ENCODE measurements at regions not wholly inside any gene's neighbourhood (a gene's known extent, or its start where the extent isn't known, plus 50 kb on each side); places are given as distances from the start of the nearest gene placed in this dataset.

DNA sequence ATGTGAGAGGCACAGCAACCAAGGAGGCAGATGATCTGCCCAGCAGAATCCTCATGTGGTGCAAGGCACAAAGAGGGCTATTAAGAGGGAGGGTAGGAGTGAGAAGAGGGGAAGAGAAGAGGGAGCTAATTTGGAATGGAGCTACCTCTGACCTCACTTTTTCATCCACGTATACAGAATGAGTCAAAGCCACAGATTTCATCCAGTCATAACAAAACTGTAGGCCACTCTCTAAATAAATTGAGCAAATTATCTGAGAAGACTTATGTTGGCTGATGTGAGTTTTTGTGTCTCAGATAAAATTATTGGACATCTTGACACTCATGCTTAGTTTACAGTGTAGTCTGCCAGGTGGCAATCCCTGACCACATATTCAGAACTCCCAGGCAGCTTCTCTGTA lies 325.6 kb downstream of the TTLL7 start:
- no peak for DNase-seq (ENCODE audit: low spot score)

DNA sequence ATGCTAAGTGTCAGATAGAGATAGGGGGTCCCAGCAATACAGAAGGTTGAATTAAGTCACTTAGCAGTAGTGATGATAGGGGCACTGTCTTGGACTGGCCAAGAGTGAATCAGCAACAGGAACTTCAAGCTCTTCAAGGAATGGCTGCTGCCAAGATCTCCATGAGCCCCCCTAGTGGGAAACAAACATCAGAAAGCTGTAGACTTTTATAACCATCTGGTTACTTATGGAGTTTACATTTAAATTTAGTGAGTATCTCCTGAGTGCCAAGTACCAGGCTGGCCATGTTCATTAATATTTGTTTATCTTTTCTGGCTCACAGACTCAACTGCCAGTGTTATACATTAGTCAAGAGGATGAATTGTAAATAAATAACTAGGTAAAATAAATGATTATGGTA lies 327.3 kb downstream of the TTLL7 start:
- DNase-seq (ENCODE audit: low spot score) = no peak

DNA sequence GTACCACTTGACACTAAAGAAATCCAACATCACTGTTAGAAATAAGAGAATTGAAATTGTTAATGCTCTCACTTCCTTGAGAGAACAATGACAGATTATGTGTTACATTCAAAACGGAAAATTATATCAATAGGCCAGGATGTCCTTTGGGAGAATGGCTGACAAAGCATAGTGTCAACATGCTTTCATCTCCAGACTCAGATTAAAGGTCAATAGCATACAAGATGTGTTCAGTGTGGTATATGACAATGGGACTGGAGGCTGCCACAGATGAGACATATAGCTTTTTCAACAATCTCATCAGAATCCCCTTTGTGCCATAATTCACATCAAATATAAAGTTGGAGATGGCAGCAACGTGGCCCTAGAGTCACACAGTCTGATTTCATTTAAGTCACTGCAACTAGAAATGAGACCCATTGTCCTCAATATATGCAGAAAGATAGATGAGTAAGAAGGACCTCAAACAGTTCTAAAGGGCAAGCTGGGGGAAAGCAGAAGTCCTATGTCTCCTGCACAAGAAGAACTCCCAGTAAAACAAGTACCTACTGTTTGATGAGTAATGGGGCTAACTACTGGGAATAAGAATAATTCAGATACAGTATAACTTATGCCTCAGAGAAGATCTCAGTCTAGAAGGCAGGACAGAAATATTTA lies 327.9 kb downstream of the TTLL7 start:
- DNase-seq (ENCODE audit: low spot score) = no peak

DNA sequence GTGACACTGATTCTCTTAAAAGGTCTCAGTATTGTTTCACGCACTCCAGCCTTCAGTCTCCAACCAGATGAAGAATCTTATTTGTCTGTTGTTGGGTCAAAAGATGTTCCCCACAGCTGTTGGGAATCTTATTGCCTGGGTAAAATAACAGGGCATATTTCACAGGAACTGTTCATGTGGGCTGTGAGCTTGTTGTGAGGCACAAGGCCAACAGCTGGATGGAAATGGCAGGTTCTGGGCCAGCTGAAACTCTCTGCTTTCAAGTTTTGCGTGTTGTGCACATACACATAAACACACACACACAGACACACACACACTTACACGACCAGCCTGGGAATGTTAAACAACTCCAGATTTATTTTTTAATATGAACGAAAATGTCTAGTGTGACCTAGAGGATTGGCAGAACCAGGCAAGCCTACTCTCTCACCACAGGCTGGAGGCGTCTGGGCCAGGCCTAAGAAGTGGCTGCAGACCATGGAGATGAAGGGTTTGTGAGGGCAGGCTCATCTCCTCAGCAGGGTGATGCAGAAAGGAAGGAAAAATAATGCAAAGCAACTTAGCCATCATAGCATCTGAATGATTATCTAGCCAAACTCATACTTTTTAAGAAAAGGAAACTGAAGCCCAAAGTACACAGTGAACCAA lies 357.0 kb downstream of the TTLL7 start:
- DNase-seq (ENCODE audit: low spot score) = no peak

DNA sequence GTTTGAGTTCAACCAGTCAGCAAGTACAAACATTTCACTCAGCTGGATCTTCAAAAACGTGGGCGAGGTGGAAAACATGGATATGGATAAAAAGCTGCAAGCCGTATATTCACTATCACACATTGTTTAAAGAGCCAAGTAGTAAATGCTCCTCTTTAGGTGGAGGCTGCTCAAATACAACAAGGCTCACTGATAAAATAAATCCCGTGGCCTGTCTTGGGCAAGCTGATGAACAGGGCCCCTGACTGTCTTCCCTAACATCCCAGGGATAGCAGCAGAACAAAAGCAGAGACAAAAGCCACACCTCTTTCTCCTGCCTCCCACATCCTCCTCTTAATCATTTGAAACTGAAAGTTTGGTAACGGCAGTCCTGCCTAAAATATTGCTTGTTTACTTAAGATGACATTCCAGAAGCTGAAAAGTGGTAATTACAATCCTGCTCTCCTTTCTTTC lies 357.7 kb downstream of the TTLL7 start:
- DNase-seq (ENCODE audit: low spot score) = peak; percentile 4

DNA sequence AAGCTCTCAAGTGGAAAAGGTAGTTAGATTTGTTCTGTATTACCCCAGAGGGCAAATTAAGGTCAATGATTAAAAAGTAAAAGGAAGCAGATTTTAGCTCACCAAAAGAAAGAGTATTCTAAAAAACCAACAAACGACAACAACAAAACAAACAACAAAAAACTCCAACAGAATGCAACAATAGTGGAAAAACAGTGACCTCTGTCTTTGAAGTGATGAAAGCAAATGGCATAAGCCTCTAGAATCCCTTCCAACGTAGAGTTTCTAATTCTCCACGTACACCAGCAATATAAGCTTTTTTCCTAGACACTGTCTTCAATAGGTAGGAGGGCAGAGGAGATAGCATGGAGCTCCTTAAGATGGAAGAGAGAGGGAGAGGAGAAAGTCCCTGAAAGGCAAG lies 359.1 kb downstream of the TTLL7 start:
- peak; percentile 11 for DNase-seq (ENCODE audit: low spot score)

DNA sequence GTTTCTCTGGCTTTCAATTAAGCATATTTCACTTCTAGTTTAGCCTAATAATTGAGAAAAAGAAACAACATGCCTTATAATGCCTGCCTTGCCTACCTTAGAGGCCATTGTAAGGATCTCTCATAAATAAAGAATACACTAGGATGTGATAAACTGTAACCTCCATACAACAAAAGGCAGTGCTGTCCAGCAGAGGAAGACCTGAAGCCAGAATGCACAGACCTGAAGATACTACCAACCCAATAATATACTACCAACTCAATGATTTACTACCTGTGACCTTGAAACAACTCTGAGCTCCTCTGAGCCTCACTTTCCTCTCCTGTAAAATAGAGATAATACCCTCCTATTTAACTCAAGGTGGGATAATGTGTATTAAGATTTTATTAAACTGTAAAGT lies 361.3 kb downstream of the TTLL7 start:
- no peak for DNase-seq (ENCODE audit: low spot score)

DNA sequence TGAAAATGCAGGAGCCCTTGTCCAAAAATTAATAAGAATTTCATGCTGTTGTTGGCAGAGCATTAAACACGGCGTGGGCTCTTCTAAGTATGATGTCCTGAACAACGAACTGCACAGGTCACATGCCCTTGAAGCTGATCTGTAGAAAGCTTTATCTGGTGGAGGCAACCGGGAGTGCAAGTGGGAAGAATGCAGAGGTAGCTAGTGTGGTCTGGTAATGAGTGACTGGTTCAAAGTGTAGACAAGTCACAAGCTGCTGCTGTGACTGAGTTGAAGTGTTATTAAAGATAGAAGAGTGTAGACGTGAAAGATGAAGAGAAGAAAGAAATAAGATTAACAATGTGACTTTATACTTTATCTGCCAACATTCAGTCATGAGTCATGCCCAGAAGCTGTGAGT lies 361.9 kb downstream of the TTLL7 start:
- no peak for DNase-seq (ENCODE audit: low spot score)

DNA sequence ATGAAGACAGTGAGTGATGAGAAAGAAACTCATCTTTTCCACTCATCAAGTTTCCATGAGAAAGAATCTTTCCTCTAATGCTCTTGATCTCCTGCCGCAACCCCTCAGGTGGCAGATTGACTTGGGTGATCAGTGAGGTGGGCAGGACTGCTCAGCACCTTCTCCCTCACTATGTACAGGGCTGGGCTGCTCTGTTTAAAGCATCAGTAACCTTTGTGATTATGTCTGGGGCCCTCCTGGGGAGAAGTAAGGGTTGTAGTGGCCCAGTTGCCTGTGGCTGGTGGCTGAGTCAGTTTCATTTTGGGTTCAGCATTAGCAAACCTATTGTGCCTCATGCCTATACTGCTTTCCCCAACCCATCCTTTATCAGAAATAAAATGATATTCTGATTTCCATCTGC lies 366.0 kb downstream of the TTLL7 start:
- no peak for DNase-seq (ENCODE audit: low spot score)

DNA sequence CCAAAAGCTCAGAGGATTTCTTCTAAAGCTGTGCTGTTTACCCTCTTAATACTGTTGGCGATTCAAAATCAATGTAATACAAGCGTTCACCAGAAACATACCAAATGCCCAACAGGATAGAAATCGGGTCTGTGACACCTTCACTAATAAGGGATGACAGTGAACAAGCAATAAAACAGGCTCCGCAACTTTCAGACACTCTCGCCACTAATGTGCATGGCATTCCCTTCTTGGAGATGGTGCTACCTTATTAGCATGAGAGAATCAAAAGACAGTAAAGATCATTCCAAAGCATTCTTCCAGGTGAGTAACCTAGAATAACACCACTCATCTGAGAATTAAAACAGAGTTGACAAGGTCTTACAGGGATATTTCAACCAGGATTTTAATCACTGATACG lies 367.1 kb downstream of the TTLL7 start:
- no peak for DNase-seq (ENCODE audit: low spot score)

DNA sequence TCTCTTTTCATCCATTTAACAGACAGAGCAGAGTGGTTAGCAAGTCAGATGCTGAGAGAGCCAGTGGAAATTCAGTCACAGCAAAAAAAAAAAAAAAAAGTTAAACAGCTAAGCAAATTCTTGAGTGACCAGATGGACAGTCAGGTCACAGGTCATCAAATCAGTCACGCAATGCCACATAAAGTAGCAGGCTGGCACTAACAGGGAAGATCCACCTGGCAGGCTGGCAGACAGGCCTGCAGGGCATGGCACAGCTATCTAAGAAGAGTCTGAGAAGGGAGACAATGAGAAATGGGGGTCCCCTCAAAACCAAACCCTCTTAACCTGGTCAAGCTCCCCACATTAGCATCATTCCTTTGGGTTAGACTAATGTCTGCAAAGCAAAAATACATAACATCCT lies 371.9 kb downstream of the TTLL7 start:
- DNase-seq (ENCODE audit: low spot score) = no peak

DNA sequence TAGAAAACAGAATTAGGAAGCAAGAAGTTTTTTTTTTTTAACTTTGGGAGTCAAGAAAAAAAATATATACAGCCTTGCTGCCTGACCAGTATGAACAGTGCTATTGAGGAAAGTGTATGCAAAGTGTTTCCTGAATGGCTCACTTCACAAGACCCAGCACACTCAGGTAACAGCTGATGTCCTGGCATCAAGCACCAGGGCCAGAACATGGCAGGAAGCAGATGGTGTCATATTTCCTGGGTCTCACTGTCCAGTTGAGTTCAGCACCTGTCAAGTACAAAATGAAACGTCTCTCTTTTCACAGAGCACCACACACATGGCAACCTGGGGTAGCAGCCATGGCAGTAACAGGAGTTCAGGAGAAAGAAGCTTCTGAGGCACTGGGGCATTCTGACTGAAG lies 372.3 kb downstream of the TTLL7 start:
- DNase-seq (ENCODE audit: low spot score) = no peak

DNA sequence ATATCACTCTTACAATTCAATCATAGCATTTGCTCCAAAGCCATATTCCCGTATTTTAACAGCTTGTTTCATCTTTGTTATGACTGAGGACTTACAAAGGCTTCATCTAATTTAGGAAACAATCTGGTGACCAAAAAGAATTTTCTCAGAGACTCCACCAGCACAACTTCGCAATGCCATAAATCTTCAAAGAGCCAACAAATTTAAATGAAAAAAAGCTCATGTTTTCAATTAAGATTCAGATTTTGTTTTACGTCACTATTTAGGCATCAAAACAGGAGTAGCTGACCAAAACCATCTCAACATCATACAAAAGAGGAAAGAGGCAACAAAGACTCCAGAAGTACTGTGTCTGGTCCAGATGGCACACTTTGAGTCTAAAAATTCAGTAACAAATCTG lies 373.3 kb downstream of the TTLL7 start:
- no peak for DNase-seq (ENCODE audit: low spot score)

DNA sequence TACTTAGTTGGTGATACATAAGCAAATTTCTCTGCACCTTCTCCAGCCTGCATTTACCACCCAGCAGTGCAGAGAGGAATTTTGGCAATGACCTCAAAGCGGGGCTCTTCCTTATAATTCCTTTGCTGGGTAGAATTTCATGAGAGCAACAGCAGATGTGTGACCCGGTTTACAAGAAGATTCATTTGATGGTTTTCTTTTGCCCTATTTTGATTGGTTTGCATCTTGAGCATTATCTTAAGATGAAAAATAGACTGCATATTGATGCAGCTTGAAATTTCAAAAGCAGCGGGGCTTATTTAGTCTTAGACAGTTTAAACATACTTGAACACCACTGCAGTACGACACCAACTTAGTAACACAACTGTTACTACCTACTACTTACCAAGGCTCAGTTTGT lies 378.9 kb downstream of the TTLL7 start:
- DNase-seq (ENCODE audit: low spot score) = no peak

DNA sequence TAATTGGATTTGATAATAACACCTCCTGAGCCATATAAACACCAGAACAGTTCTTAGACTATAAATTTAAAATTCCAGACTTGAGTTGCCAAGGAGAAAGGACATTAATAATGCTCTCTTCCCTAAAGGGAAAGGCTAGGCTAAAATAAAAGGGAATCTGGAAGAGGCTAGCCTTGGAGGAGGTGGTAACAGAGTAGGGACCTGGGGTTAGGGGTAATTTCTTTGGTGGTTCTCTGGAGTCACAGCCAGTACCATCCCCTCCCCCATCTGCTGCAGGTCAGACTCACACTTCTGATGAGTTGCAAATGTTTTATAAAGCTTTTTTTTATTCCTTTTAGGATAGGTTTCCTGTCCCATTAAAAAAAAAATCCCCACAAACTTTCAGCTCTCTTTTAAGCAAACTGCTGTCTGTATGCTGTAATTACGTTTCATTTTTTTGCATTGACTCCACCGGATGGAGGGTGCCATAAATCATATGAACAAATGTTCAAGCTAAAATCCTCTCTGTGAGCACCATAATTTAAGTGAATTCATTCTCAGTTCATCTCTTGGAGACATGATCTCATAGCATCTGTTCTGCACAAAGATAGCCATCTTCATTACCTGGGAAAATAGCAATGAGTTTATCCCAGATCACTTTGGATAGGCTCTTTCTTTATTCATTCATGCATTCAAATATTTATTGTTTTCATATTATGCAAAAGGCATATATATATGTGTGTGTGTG lies 379.6 kb downstream of the TTLL7 start:
- no peak for DNase-seq (ENCODE audit: low spot score)

DNA sequence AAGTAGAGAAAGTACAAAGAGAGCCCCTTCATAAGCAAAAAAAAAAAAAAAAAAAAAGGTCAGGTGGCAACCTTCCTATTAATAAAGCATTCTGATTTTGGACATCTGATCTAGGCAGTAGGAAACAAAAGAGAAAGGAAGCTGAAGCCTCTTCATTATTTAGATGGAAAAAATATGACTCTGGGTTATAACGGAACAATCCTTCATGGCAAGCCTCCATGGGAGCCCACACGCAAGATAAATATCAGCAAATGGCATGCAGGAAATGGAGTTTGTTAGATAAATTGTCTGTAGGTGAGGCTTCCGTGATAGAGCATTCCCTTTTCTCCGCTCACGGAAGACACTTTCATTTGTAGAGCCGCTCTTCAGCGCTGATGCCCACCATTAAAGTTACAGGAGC lies 381.0 kb downstream of the TTLL7 start:
- DNase-seq (ENCODE audit: low spot score) = no peak

DNA sequence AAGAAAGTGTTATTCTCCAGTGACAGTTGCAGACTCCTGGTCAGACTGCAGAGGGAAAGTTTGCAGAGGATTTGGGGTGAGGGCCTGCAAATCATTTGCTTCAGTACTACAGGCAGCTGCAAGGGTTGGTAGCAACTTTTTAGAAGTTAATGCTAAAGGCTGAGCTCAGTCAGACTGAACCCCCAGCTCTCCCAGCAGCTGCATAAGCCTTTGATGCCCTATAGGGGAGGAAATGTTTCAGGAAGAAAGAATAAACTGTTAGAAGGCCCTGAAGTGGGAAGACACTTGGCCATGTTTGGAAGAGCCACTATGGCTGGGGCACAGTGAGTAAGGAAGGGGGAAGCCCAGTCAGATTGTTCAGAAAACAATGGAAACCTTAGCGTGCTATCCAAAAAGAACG lies 383.6 kb downstream of the TTLL7 start:
- DNase-seq (ENCODE audit: low spot score) = no peak

DNA sequence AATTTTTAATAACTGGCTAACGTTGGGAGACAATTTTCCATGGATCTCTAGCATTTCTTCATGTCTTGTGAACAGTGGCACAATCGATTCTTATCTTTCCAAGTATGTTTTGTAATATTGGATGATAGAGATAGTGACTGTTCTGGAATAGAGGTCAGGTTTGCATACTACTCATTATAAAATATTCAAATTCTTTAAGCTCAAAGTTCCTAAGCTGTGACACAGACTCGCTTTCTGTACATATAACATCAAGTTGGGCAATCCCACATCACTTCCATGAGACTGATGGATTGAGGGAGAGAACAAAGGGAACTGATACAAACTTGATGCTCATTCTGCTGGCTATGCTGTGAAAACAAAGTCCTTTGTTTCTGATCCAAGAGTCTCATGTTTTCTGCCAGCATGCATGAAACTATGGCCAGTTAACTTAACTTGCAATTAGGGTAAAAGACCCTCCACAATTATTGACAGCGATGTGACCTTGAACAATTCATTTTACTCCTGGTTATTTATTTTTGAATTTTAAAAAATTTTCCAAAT lies 392.4 kb downstream of the TTLL7 start:
- peak; percentile 66 for DNase-seq (ENCODE audit: low spot score)

DNA sequence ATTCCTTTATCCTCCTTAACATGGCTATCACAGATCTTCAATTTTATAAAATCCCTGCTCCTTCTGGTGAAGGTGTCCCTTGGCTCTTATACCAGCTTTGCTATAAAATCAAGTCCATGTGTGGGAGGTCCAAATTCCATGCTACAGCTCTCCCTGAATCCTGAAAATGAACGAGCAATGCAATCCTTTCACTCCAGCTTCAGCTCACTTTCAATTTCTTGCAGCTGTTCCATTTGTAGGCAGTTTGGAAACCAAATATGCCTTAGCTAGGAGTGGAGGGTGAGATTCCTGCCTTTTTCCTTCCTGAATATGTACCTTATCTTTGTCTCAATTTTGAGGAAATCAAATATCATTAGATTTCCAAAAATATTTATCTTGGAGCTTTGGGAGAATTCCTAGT lies 402.6 kb downstream of the TTLL7 start:
- no peak for DNase-seq (ENCODE audit: low spot score)

DNA sequence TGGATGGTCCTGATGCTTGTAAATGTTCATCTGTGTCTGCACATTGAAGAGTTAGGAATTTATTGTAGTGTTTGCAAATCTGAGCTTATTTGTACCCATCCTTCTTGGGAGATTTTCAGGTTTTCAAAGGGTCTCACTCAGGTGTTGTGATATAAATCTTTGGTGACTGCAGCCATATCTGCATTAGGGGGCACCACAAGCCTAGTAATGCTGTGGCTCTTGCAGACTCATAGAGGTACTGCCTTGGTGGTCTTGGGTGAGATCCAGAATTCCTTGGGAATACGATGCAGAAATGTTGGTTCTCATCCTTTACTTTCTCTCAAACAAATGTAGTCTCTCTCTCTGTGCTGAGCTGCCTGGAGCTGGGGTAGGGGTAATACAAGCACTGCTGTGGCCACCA lies 405.9 kb downstream of the TTLL7 start:
- no peak for DNase-seq (ENCODE audit: low spot score)

DNA sequence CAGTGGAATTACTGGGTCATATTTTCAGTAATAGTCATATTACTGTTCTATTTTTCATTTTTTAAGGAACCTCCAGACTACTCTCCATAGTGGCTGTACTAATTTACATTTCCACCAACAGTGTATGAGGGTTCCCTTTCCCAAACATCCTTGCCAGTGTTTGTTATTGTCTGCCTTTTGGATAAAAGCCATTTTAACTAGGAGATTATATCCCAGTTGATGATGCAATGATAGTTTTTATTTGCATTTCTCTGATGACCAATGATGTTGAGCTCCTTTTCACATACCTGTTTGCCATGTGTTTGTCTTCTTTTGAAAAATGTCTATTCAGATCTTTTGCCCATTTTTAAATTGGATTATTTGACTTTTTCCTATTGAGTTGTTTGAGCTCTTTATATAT lies 410.8 kb downstream of the TTLL7 start:
- no peak for DNase-seq (ENCODE audit: low spot score)

DNA sequence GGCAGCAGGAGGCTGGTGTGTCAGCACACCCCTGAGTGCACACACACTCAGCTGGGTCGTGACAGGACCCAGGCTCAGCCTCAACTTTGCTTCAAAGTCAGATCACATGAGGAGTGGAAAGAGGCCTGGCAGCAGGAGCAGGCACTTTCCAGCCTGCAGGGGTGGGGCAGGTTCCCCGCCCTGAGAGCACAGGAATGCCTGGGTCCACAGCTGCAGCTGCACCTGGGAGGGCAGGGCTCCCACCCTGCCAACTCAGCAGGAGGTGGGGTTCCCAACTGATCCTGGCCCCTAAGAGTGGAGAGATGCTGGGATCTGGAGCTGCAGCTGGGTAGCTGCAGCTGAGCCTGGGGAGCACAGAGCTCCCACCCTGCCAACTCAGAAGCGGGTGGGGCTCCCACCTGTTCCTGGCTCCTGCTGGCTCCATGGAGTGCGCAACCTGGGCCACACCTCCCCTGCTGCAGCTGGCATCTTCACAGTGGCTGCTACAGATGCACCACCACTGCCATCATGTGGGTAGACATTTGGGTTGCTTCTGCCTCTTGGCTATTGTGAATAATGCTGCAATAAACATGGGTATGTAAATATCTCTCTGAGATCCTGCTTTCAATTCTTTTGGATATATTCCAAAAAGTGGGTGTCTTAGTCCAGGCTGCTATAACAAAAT lies 415.4 kb downstream of the TTLL7 start:
- DNase-seq (ENCODE audit: low spot score) = peak; percentile 26

DNA sequence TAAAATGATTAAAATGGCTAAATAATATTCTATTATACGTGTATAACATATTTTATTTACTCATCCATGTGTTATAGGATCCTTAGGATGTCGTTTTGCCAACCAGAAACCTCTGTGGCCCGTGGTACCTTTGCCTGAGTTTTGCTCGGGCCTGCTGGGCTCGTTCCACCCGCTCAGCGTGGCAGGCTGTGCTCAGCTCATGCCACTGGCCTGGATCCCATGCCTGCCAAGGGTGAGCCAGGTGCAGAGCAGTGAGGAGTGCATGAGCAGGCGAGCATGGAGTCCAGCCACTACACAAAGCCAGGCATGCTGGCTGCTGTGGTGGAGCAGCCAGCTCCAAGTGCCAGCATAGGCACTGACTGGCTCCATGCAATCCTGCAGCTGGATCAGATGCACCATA lies 417.2 kb downstream of the TTLL7 start:
- no peak for DNase-seq (ENCODE audit: low spot score)
